ENCODE measurements at regions not wholly inside any gene's neighbourhood (a gene's known extent, or its start where the extent isn't known, plus 50 kb on each side); places are given as distances from the start of the nearest gene placed in this dataset.

- no peak for DNase-seq
These were observed 528.4 kb downstream of the PKHD1 start for GRCh38 chr6:51559059-51559458.

GRCh38 chr6:51562198-51562597 is 525.2 kb downstream of the PKHD1 start:
- no peak for DNase-seq

Data from NCI-H345 (cell line).